Epidermal melanocyte (primary cell): ENCODE measurements at regions not wholly inside any gene's neighbourhood (a gene's known extent, or its start where the extent isn't known, plus 50 kb on each side); places are given as distances from the start of the nearest gene placed in this dataset.
"Not testable (repeated sequence)": the region's sequence is repeated elsewhere in the genome, so short reads cannot be mapped to it uniquely, and the experiment has no call there.

Experiments
- DNase-seq: peaks from one replicate; pipeline ENCODE4 v3.0.0; 2011; ENCODE audit warnings: low spot score; ENCODE audit not compliant: insufficient read length

DNA sequence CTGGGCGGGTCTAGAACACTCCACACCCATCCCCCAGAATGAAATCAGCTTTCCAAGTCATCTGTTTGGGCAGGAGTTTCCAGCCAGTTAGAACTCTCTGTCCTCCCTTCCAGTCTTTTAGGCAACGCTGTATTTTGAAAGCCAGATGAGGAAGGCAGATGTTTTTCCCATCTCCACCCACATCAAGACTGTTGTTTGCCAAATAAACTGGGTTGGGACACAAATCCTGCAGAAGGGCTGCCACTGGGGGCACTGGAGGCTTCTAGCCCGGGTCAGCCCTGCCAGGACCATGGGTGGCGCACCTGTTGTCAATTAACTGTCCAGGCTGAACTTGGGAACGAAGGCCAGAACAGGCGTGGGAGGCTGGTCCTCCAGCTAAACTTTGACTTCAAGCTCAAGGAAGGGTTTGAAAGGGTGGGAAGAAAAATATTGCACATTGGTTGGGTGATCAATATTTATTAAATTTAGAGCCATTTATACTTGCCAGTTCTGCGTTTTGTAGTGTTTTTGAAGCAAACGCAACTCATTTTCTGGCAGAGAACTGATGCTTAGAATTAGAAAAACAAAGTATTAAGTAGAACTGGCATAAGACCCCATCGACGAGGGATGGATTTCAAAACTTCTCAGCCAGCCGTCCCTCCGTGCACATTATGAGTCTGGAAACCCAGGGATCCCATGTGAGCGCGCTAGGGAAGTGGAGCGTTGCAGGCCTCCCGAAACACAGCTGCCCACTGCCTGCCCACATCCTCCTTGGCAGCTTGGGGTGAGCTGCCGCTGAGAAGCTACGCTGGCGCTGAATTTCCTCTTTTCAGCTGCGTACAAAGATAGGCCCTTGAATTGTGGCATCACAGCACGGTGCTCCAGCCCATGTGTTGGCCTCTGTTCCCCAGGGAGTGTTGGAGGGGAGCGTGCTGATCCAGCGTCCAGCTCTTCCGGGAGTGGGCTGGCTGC lies 297.4 kb downstream of the QKI start:
- peak; percentile 33 for DNase-seq

DNA sequence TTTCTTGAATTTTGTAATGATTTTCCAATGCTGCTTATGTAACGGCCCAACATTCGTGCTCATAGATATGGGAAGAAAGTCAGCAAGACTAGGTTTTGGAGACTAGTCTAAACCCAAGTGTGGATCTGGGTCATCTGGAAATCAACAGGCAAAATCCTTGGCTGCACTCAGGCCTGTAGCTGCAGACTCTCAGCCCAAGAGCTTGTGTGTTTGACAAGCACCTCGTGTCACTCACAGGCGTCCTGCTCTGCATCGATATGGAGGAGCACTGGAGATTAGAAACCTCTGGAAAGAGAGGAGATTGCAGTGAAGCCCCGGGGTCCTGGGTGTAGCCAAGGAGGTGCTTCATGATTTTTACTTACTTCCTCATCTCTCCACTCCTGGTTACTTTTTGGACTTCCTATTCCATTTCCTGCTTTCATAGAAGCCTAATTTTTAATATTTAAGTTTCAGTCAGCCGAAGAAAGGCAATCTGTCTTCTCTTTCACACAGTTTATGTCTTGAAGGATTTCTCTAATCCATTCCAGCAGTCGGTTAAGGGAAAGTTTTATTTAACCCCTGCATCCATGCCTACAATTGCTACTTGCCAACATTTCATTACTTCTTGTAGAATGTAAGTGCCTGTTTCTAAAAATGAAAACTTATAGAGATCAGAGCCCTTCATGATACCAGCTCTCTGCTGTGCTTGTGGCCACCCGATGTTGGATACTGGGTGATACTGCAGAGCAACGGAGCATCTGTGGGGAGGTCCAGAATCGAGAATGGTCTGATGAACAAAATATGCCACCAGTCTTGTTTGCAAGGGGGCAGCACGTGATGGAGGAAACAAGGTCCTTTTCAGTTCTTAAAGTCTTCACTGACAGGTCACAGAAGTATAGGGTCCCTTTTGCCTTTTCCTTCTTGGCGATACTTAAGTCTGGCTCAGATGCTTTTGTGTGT lies 296.3 kb downstream of the QKI start:
- DNase-seq = no peak

DNA sequence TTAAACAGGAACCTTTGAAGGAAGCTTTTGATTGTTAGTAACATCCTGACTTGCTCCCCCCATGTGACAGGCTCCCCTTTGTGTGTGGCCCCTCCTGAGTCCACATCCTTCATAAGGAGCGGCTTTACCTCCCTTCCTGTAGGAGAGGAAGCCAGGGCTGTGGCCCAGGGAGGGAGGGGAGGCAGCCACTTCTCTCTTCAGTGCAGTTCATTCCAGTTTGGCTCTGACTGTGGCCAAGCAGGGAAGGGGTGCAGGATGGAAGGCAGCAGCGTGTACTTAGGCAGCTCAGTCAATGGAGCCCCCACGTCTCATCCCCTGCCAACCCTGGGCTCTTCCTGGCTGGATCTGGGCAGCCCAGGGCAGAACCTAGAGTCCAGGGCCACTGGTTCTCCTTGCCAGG lies 295.2 kb downstream of the QKI start:
- DNase-seq = no peak

DNA sequence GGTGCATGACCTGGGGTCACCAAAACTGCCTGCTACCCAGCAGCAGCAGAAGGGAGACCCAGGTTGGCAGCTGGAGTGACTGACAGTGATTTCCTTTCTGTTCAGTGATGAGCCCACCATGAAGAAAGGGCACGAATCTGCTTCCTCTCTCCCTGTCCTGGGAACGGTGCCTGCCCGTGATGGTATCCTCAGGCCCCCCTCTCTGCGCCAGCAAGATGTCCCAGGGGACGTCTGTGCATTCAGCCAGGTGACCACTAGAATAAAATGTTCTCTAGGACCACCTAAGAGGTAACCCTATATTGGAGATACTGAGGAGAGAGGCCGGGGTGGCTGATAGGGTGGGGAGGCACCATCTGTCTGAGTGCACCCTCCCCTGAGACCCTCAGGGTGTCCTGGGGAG lies 294.7 kb downstream of the QKI start:
- no peak for DNase-seq

DNA sequence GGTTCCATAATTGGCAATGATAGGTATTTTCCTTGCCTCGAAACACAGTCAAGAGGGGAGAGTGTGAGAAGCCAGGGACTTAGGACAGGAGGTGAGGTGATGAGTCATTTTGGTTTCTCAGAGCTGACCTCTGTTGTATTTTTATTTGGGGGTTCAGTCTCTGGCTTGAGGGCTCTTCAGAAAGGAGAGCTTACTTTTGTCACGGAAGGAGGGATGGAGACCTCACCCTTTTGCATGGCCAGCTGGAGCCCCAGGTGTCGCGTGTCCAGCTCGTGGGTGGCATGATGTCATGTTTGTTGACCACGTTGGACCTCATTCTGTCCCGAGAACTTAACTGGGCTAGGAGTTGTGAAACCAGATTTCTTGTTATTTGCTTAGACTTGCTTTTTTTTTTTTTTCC lies 293.9 kb downstream of the QKI start:
- no peak for DNase-seq

DNA sequence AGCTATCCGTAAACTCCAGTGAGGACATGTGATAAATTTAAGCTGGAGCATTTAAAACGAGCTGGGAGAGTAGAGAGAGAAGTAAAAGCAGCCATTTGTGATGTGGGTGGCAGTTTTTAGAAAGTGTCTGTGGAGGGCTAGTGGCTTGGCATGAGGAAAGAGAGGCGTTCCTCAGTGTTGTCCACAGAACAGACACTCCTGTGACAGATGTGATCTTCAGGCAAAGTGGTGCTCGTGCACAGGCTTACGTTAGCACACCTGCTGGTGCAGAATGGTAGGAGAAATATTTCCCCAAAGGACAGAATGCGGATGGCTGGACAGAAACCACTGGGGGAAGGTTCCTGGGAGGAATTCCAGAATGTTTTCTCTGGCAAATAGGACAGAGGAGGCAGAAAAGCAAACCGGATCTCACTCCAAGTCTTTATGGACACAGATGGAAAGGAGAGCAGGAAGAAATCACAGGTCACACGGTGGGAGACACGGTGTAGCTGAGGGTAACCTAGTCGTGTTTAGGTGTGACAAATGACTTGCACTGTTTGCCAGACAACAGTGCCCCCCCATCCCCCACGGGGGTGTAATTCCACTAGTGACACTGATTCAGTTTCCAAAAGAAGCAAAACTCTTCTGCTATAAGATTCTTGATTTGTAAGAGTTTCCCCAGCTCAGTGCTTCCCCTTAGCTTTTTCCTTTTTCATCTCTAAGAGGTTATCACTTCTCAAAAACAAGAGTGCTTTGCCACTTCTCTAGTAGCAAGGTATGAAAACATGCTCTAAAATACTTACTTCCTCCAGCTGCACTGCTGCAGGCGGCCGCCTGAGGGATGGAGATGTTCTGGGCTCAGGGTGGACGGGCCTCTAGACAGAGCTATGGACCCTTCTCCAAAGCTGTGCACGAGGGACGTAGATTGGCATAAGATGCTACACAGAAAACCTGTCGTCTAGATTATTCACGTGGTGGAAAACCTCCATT lies 293.2 kb downstream of the QKI start:
- DNase-seq = no peak

DNA sequence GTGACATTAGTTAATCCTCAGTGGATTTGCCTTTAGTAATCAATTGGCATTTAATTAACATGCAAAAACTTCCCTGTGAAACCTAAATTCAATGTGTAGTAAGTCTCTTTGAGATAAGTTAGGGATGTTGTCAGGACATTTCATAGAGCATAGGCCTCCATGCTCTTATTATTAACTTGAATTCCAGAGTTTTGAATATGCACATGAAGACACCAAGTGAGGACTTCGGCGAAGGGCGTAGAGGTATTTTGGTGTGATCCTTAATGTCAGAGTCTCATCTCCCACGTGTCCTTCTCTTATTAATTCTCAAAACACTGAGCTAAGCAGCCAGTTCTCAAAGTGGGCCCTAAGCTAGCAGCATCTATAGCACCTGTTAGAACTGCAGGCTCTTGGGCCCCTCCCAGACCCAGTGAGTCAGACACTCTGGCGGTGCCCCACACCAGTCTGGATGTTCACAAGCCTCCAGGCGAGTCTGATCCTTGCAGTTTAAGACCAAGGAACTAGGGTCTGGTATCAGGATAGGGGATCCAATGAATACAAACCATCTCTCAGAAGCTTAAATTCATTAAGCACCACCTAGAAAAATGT lies 292.1 kb downstream of the QKI start:
- DNase-seq = no peak

DNA sequence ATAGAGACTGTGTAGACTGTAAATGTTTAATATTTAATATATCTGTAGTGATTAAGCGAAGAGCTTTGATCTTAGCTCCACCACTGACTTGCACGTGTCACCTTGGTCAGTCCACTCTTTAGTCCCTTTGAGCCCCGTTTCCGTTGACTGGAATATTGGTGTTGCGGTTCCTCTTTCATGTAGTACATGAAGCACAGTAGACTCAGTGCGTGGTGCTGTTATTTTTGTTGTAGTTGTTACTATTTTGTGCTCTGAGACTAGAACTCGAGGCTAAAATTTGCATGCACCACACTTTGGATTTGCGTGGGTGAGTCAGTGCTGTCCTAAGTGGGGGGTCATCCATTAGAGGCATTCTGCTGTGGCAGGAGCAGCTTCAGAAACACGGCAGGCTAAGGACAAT lies 291.4 kb downstream of the QKI start:
- no peak for DNase-seq

DNA sequence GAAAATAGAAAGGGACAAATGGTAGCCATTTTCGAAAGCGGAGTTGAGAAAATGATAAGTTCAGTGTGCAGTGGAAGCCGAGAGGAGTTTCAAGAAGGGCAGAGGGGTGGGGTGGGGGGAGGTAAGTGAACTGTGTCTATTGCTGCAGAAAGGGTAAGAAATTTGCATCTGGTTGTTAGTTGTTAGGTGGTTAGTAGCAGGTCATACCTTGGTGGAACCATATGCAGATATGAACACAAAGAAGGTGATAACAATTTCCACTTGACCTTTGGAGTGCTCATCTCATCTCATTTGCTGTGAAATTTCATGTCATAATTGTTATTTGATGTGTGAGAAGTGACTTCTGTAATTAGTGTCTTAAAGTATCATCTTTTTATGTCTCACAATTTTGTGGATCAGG lies 288.2 kb downstream of the QKI start:
- DNase-seq = no peak

DNA sequence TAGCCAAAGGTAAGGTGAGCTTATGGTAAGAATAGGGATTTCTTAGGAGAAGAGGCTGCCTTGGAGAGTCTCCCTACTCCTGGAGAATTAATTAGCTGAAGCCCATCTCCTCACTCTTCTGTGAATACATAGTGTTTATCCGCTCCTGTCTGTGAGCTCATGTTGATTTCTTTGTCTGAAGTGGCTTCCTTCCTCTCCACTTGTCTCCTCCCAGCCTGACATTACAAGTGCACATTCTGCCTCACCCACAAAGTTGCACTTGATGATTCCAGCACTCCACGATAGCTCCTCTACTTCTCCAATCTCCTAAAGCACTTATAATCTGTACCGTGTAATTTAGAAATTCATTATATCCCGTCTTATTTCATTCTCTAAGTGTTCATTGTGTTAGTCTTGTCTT lies 287.2 kb downstream of the QKI start:
- DNase-seq = no peak

DNA sequence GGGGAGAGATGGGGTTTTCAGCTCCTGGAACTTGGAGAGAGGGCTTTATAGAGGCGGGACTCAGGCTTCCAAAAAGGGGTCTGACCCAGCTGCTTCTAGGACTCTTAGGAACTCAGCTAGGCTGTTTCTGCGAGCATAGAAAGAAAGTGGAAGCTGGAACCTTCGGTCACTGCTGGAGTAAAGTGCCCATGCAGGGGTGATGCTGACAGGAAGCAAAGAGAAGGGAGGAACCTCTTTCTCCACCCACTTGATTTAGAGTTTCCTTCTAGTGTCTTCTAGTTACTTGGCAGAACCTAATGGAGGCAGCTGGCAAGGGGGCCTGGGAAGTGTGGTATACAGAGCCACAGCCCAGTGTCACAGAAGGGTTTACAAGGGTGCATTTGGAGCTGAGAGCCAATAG lies 283.6 kb downstream of the QKI start:
- DNase-seq = no peak

DNA sequence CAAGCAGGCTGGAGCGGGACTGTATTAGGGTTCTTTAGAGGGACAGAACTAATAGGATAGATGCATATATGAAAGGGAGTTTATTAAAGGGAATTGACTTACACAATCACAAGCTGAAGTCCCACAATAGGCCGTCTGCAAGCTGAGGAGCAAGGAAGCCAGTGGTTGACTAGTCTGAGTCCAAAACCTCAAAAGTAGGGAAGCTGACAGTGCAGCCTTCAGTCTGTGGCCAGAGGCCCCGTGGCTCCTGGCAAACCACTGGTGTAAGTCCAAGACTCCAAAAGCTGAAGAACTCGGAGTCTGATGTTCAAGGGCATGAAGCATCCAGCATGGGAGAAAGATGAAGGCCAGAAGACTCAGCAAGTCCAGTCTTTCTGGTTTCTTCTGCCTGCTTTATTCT lies 281.8 kb downstream of the QKI start:
- DNase-seq = not testable (repeated sequence)

DNA sequence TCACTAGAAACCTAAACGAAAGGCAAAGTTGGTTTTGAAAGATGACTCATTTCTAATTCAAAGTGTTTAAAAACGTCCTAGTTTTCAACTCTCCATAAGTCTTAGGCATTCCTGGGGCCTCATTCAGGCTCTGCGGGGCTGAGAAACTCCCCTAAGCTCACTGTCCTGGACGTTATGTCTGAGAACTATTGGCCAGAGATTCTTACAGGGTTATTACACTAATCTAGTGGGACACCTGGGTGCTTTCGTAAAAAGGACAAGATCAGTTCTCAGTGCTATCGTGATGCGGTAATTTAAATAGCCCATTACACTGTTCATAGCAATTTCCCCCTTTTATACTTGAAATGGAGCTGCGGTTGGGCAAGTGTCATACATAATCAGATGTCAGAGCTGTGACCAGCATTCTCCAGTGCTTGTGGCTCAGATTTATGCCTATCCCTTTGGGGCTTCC lies 280.9 kb downstream of the QKI start:
- no peak for DNase-seq

DNA sequence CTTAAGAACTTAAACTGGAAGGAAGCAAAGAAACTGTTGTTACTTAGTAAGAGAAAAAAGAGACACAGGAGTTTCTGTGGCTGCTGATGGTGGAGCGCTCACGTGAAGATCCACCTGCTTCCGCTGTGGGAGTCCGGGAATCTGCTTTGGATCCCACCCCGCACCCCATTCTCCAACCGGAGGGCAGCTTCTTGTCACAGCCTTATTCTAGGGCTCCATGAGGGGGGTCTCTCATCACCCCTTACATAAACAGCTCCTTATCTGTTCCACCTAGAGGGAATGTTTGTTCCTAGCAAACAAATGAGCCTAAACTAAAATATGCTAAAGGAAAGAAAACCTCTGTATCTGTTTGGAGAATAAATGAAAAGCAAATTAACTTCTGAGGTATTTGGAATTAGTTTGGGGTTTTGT lies 280.5 kb downstream of the QKI start:
- no peak for DNase-seq

DNA sequence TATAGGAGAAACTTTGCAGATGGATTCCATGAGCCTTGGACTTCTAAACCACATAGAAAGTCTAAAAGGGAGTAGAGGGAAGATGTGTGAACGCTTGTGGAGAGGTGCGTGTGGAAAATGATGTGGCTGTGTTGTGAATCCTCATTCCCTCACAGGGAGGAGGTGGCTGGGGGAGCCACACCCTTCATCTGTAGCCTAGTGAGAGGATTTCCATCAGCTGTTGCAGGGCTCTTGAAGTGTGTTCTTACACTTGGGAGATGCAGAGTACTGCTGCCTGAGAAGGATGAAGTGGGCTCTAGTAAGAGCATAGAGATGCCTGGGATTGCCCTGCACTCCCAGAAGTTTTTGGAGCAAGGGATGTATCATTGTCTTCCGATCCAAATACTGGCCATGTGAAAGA lies 279.6 kb downstream of the QKI start:
- DNase-seq = no peak

DNA sequence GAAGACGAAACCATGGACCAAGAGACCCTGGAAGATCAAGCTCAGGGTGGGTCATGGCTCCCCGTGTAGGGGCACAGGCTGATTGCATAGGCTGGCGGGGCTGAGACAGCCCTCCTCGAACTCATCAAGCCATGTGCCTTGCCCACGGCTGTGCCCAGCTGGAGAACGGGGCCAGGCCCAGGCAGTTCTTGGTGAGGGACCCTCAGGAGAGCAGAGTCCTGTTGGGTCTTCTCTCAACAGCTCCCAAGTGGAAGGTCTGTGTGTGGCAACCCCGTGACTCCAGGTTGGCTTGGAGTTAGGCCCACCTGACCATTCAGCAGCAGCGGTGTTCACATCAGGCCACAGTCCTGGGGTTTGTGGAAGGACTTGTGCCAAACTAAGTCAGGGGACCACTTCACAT lies 276.5 kb downstream of the QKI start:
- no peak for DNase-seq

DNA sequence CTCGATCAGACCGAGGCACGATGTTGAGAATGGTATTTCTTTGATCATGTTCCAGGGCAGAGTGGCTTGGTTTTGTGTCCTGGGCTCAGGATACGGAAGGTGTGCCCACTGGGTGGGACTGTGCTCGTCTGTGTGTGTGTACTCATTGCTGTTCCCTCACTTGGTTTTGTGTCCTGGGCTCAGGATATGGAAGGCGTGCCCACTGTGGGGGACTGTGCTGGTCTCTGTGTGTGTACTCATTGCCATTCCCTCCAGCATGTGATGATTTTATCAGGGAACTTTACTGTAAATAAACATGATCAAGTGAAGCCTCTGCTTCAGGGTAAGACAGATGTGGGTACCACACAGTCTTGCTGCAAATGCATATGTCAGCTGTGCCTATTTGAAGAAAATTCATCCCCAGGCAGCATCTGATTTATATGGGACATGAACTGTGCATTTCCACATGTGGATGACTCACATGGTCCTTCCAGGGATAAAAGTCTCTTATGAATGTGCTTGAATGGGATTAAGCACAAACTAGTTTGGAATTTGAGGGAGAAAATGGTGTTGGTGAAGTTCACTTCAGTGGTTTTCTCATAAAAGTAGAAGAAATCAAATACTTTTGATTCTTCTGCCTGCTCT lies 274.3 kb downstream of the QKI start:
- DNase-seq = no peak

DNA sequence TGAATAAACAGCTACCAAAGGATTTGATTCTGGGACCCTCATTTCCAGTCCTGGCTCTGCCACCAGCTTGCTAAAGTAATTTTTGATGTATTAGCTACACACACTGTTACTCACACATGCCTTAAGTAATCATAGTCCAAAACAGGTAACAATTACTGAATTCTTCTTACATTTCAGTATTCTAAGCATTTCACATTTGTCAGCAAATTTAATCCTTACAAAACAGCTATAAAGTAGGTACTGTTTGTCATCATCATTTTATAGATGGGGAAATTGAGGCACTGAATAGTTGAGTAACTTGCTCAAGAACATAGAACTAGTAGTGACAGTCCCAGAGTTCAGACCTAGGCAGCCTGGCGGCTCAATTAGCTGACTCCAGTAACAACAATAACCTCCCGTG lies 272.6 kb downstream of the QKI start:
- DNase-seq = no peak

DNA sequence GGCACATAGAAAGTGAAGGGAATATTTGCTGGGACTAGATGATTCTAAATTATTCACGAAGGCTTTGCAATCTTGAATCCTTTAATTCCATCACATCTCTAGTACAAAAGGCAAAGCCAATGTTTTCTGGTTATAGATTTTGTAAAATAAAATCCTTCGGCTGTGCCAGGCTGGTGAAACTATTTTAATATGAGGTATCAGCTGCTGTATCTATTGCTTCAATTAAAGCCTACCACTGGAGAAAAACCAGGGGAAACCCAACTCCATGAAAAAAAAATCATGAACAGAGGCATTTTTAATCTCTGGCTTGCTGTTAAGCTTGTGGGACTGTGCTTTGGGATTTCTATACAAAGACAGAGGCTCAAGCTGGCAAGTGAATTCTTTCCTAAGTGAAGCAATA lies 271.8 kb downstream of the QKI start:
- DNase-seq = no peak

DNA sequence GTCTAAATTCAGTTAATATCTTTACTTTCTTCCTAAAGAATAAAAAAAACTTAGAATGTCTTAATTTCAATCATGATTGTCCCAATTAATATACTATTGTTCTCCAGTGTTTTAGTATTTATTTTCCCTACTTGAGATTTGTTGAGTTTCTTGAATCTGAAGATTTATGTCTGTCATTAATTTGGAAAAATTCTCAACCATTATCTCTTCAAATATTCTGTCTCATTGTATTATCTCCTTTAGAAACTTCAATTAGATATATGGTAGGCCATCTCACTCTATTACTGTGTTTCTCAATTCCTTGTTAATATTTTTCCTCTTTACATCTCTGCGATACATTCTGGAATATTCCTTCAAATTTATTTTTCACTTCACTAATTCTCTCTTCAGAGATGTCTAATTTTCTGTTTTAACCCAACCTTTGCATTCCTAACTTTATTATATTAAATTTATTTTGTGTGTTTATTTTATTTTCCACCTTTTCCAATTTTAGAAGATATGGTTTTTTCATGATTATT lies 268.6 kb downstream of the QKI start:
- no peak for DNase-seq
